HepG2 (cell line): ENCODE measurements at regions not wholly inside any gene's neighbourhood (a gene's known extent, or its start where the extent isn't known, plus 50 kb on each side); places are given as distances from the start of the nearest gene placed in this dataset.
A peak's percentile ranks its signal among the peaks of the same experiment; 100 is the strongest.

Source experiments
- CEBPG ChIP-seq: IDR thresholded peaks from 2 replicates; pipeline ENCODE4 v1.6.1; 2016
- DPF2 ChIP-seq: sonication (generic); formaldehyde crosslinking; IDR thresholded peaks from 2 replicates; pipeline ENCODE4 v1.4.0; 2020; ENCODE audit warnings: mild to moderate bottlenecking, low read depth, missing genetic modification reagents, borderline replicate concordance
- GATA4 ChIP-seq: sonication (generic); IDR thresholded peaks from 2 replicates; pipeline ENCODE4 v1.6.1; 2016; ENCODE audit warnings: antibody characterized with exemption, low read depth, borderline replicate concordance
- GPN1 ChIP-seq: sonication (generic); formaldehyde crosslinking; IDR thresholded peaks from 2 replicates; pipeline ENCODE4 v1.5.1; 2020; ENCODE audit warnings: missing genetic modification reagents, borderline replicate concordance
- HOMEZ ChIP-seq: IDR thresholded peaks from 2 replicates; pipeline ENCODE4 v1.6.1; 2016; ENCODE audit warnings: low read depth
- IRF1 ChIP-seq: sonication (generic); formaldehyde crosslinking; IDR thresholded peaks from 2 replicates; pipeline ENCODE4 v1.4.0; 2020; ENCODE audit warnings: low read depth, mild to moderate bottlenecking, missing genetic modification reagents
- LRRFIP1 ChIP-seq: sonication (generic); formaldehyde crosslinking; conservative IDR thresholded peaks from 2 replicates; pipeline ENCODE4 v1.4.0; 2020; ENCODE audit warnings: missing genetic modification reagents
- MBD4 ChIP-seq: IDR thresholded peaks from 2 replicates; pipeline ENCODE4 v1.6.1; 2012; ENCODE audit warnings: low read length, inconsistent platforms, borderline replicate concordance
- MTERF4 ChIP-seq: sonication (generic); formaldehyde crosslinking; IDR thresholded peaks from 2 replicates; pipeline ENCODE4 v1.8.0; 2023; ENCODE audit warnings: mild to moderate bottlenecking, missing genetic modification reagents
- STAT6 ChIP-seq: sonication (generic); formaldehyde crosslinking; IDR thresholded peaks from 2 replicates; pipeline ENCODE4 v1.4.0; 2020; ENCODE audit warnings: missing genetic modification reagents, mild to moderate bottlenecking, borderline replicate concordance
- TOPORS ChIP-seq: sonication (generic); formaldehyde crosslinking; IDR thresholded peaks from 2 replicates; pipeline ENCODE4 v1.8.0; 2023; ENCODE audit warnings: mild to moderate bottlenecking, missing genetic modification reagents
- ZNF17 ChIP-seq: sonication (generic); formaldehyde crosslinking; IDR thresholded peaks from 2 replicates; pipeline ENCODE4 v1.5.0; 2020; ENCODE audit warnings: mild to moderate bottlenecking, missing genetic modification reagents
- ZNF335 ChIP-seq: sonication (generic); formaldehyde crosslinking; IDR thresholded peaks from 2 replicates; pipeline ENCODE4 v1.4.0; 2020; ENCODE audit warnings: missing genetic modification reagents
- ZNF614 ChIP-seq: IDR thresholded peaks from 2 replicates; pipeline ENCODE4 v1.6.1; 2018; ENCODE audit warnings: missing biosample characterization, missing genetic modification reagents, inconsistent platforms, borderline replicate concordance
- TF ChIP-seq, protein P1 (sequence below): sonication (generic); formaldehyde crosslinking; conservative IDR thresholded peaks from 2 replicates; pipeline ENCODE4 v1.8.0; 2022; ENCODE audit warnings: mild to moderate bottlenecking, moderate library complexity, missing genetic modification reagents
- TF ChIP-seq, protein P2 (sequence below): sonication (generic); formaldehyde crosslinking; IDR thresholded peaks from 2 replicates; pipeline ENCODE4 v1.5.0; 2020; ENCODE audit warnings: mild to moderate bottlenecking, missing genetic modification reagents

- no peak for TF ChIP-seq MTERF4 (CRISPR knock-in tag)
- TF ChIP-seq LRRFIP1, result no peak
- TF ChIP-seq ZNF335 (CRISPR knock-in tag), result no peak
- no peak for TF ChIP-seq ZNF17
- TF ChIP-seq STAT6 (CRISPR knock-in tag), result 0 out of 2 replicates have a peak, but pooled peaks have one; percentile 54
- no peak for TF ChIP-seq TOPORS (CRISPR knock-in tag)
- peak; percentile 76 for TF ChIP-seq CEBPG
- peak; percentile 69; the same call in 1 of the 2 replicates for TF ChIP-seq GATA4
- TF ChIP-seq MBD4, result peak; percentile 58; the same call in 1 of the 2 replicates
- TF ChIP-seq ZNF614 (CRISPR knock-in tag), result peak; percentile 34; the same call in 1 of the 2 replicates
- TF ChIP-seq IRF1 (CRISPR knock-in tag), result no peak
- TF ChIP-seq, protein P1, sequence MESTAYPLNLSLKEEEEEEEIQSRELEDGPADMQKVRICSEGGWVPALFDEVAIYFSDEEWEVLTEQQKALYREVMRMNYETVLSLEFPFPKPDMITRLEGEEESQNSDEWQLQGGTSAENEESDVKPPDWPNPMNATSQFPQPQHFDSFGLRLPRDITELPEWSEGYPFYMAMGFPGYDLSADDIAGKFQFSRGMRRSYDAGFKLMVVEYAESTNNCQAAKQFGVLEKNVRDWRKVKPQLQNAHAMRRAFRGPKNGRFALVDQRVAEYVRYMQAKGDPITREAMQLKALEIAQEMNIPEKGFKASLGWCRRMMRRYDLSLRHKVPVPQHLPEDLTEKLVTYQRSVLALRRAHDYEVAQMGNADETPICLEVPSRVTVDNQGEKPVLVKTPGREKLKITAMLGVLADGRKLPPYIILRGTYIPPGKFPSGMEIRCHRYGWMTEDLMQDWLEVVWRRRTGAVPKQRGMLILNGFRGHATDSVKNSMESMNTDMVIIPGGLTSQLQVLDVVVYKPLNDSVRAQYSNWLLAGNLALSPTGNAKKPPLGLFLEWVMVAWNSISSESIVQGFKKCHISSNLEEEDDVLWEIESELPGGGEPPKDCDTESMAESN, result no peak
- TF ChIP-seq DPF2 (CRISPR knock-in tag), result peak; percentile 70; the same call in 1 of the 2 replicates
- TF ChIP-seq, protein P2, sequence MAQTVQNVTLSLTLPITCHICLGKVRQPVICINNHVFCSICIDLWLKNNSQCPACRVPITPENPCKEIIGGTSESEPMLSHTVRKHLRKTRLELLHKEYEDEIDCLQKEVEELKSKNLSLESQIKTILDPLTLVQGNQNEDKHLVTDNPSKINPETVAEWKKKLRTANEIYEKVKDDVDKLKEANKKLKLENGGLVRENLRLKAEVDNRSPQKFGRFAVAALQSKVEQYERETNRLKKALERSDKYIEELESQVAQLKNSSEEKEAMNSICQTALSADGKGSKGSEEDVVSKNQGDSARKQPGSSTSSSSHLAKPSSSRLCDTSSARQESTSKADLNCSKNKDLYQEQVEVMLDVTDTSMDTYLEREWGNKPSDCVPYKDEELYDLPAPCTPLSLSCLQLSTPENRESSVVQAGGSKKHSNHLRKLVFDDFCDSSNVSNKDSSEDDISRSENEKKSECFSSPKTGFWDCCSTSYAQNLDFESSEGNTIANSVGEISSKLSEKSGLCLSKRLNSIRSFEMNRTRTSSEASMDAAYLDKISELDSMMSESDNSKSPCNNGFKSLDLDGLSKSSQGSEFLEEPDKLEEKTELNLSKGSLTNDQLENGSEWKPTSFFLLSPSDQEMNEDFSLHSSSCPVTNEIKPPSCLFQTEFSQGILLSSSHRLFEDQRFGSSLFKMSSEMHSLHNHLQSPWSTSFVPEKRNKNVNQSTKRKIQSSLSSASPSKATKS (CRISPR knock-in tag), result no peak
- TF ChIP-seq HOMEZ (CRISPR knock-in tag), result peak; percentile 86; the same call in 1 of the 2 replicates
- no peak for TF ChIP-seq GPN1 (CRISPR knock-in tag)
These were observed 50.3 kb upstream of the PLSCR5 start (continued) for GRCh38 chr3:146655333-146655996.
